Umbilical cord (tissue), 1 donor: ENCODE measurements at regions not wholly inside any gene's neighbourhood (a gene's known extent, or its start where the extent isn't known, plus 50 kb on each side); places are given as distances from the start of the nearest gene placed in this dataset.

Source experiments
- DNase-seq: peaks from one replicate; pipeline ENCODE4 v3.0.0-alpha.2; 2015; ENCODE audit warnings: low spot score

DNA sequence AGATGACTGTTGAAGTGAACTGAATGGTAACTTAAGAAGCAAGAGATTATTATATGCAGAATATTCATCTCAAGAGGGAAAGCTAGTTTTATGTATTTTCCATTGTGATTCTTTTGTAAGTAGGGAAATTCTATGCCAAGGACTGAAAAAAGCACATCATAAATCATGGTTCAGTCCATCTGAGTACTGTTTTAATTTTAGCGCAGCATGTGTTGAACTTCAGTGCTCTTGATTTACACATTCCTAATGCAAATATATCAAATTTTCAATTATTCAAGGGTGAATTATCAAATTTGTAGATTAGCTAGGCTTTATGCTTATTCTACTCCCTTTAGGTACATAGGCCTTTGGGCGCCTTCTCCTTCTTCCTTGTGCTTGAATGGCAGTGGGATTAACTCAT is 50.3 kb upstream of the TCF12 start:
- DNase-seq: no peak

DNA sequence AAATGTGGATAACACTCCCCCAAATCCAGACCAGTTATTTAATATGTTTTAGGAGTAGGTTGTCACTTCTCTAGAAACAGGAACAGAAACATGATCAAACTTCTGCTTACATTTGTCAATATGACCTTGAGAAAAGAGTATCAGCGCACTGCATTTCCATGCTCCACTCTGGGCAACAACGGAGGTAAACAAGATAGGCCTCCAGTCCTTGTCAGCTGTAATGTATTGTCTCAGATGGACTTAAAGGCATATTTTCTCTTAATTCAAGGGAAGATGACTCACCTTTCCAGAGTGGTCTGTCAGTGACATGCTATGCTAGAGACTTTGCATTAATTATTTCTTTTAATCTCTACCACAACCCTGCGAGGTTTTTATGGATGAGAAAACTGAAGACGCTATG is 51.6 kb upstream of the TCF12 start:
- no peak for DNase-seq

DNA sequence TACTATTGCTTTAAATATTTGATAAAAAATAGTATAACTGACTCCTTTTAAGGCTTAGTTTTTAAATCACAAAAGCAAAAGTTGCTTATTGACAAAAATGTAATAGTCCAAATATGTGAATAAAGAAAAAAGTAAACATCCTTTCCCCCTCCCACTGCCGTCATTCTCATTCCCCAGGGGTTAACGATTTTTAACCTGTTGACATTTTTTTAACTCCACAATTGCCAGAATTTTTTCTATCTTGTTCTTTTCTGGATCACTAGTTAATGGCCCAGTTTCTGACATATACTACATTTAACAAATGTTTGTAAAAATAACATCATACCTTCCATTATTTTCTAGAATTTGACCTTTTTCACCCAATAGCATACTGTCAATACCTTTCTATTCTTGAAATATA is 60.6 kb upstream of the TCF12 start:
- DNase-seq: no peak

DNA sequence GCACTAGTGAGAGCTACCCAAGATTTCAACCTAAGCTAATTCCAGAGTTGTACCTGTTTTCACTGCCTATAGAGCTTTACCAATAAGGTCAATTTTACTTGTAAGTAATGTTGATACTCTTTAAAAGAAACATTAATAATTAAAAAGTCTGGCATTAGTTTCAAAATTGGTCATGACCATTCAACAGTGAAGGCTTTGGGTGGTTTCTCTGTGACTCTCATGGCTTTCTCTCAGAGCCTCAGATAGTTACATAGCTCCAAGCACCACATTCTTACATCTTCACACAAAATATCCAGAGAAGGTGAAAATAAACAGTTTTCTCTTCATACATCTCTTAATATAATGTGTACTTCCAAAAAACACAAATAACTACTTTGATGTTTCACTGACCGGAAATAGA is 61.5 kb upstream of the TCF12 start:
- DNase-seq: no peak

DNA sequence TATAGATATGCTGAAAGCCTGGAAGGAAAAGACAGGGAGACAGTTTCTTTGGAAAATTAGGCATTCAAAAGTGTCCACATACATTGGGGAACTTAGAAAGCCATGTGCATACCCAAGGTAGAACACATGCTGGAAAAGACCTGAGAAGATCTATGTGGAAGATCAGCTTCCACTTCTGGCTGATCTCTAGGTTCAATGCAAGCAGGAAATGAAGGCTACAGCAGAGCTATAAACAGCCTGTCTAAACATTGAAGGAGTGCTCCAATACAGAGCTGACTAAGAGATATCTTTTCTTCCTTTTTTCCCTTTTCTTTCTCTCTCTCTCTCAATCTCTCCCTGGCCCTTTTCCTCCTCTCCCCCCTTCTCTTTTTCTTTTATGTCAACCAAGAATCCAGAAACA is 73.6 kb upstream of the TCF12 start:
- DNase-seq: no peak

DNA sequence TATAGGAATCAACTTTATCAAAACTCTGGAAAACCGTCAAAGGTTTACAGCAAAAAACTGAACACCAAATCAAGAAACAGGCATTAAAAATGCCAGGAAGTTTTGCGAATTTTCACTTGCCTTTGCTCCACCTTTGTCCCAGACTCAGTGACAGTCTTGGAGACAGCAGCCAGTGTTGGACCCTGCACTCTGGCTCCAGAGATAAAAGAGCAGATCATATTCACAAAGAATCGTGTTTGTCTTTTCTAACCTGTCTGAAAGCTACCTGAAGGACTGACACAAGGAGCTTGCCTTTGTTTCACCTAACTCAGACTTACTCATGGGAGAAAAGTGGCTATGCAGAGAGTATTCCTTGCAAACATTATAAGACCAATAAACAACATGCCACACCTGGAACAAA is 74.0 kb upstream of the TCF12 start:
- DNase-seq: no peak

DNA sequence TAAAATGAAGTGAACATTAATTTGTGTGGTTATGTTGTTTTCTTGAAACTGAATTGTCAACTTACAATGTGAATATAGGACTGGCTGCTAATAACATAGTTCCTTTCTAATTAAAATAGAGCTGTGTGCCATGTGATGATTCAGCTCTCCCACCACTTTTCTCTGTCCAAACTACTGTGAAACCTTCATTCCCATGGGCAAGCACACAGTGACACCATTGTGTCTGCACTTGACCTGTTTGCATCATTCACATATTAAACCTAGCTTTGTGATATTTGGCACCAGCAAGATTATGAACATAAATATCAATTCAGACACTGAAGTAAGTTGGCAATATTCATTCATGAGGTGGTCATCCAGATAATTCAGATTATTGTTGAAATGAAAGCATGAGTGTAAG is 78.8 kb upstream of the TCF12 start:
- DNase-seq: no peak

DNA sequence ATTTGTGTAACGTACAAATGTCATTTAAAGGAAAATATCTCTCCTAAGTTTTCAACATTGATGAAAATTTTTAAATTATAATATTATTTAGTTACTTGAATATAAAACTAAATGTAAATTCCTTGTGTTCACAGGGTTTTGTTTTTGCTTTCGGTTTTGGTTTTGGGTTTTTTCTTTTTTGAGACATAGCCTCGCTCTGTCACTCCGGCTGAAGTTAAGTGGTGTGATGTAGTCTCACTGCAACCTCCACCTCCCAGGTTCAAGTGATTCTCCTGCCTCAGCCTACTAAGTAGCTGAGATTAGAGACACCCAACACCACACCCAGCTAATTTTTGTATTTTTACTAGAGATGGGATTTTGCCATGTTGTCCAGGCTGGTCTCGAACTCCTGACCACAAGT is 79.3 kb upstream of the TCF12 start:
- no peak for DNase-seq

DNA sequence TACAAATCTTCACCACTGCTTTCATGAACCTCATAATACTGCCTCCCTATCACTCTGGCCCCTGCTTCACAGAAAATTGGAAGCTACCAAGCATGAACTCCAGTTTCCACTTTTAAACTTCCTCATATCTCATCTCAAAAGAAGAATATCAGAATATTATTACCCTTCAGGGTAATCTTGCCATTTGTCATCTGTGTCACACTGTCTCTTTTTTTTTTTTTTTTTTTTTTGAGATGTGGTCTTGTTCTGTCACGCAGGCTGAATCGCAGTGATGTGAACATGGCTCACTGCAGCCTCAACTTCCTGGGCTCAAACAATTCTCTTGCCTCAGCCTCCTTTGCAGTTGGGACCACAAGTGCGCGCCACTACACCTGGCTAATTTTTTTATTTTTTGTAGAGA is 80.4 kb upstream of the TCF12 start:
- DNase-seq: no peak

DNA sequence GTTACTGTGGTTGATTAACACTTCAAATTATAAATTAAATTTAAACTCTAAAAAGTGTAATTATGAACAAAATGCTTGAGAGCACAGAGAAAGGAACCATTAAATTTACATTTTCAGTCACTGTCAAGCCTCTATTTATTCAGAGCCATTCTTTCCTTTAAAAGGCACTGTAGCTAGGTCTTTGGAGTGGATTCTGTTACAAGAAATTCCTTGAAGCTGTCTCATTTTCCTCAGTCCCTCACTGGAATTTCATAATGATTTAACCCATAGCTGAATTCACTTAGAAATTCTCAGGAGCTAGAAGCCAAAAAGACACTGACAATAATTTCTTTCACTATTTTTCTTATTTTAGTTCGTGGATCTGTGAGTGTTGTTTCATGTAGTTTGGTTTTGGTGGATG is 81.2 kb upstream of the TCF12 start:
- DNase-seq: peak; percentile 21

DNA sequence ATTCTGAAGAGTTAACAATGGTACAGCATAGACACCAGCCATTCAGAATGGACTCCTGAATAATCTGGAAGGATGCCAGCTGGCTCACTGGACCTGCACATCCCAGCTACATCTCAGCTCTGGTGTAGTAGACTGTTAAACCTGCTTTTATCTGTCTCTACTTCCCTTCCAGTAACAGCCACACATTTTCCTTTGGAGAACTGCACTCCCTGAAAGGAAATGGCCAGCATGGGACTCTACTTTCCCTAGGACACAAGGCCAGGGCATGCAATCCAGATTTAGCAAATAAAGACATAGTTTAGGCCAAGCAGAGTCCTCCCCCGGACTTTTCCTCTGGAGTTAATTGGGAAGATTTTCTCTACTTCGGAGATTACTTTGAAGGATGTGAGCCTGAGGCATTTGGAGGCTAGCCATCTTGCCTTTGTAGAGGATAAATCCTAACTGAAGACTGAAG is 82.7 kb upstream of the TCF12 start:
- DNase-seq: peak; percentile 18

DNA sequence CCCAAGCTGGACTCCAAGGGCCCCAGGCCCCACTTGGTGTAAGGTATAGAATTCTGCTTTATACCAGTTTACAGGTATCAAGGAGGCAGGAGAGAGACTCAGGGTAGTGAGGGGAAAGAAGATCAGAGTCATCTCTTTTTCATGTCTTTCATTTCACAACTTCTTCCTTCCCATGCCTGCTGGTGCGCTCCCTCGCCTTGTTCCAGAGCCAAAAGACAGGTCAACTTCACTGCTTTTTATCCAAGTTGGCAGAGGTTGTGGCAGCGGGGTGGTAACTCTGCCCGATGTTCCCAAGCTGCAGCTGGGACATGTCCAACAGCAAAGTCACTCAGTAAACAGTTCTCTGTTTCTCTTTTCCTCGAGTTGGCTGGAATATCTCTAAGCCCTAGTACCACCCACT is 86.3 kb upstream of the TCF12 start:
- DNase-seq: no peak

DNA sequence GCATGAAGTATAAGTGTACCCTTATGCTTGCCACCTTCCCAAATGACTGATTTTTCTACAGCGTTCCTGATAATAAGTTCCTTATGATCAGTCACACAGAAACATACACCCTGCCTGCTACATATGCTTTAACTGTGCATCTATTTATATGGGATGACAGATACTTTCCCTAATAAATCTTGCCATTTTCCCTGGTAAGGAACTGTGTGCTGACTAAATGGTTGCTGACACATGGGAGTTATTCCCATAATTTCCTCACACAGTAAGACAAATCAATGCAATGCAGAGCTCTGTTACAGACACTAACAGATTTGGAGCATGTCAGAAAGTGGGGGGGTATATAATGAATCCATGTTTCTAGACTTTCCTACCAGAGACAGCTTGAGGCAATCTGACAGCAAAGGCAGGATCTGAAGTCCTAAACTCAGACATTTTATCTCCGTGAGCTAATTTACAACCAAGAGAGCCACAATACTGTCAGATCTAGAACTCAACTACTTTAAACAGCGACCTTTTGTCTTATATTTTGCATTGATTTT is 86.9 kb upstream of the TCF12 start:
- no peak for DNase-seq

DNA sequence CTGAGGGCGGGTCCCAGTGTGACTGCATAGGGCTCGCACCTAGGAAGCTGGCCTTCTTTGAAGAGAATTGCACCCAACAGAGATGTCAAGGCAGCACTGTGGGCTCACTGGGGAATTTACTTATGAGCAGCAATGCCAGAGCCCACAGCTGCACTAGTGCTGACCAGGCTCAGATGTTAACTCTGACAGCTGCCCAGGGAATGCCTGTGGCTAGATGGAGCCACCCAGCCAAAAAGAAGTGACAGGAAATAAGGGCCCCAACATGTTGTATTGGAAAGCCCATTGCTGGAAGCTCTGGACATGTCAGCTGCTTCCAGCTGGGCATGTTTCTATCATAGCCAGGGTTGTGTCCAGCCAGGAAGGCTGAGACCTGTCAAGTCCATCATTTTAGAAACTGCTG is 90.9 kb upstream of the ZNF280D start:
- DNase-seq: no peak

DNA sequence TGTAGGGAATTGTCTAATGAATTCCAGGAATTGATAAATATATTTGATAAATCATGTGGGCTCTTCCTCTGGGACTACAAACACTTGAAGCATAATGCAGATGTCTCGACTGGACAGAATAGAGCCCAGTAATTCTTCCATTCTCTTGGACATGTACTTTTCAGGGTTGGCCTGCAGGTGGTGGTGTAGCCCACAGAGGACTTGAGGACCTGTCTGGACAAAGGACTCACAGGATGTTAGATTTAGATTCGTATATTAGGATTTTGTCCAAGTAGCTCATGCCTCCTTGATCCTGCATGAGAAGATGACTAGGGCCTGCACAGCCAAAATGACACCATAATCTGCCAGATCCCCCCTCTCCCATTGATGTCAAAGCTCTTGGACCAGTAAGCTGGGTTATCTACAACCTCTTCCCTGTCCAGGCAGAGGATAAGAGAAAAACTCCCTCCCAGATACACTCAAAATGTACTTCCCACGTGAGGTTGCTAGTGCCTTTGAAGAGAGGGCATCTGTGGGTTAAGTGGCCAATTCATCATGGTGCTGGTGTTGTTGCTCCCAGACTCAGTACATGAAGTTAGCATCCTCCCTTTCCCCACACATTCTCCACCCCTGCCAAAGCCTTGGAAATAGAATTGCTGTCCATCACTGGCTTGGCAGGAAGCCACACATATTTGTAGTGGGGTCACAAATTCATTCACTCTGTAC is 88.6 kb upstream of the ZNF280D start:
- peak; percentile 47 for DNase-seq

DNA sequence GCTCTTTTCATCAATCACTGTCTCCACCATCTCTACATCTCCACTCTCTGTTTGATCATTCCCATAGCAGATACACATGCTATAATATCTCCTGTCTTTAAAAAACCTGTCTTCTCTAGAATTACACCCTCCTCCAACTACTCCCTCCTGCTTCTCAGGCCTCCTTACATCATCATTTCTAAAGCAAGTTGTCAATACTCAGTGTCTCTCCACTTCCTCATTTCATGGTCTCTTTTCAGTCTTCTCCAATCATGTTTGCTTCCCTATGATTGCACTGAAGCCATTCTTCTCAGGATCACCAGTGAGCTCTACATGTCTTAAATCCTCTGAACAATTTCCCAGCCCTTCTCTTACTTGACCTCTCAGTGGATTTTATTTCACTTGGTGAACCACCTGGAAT is 87.0 kb upstream of the ZNF280D start:
- DNase-seq: no peak

DNA sequence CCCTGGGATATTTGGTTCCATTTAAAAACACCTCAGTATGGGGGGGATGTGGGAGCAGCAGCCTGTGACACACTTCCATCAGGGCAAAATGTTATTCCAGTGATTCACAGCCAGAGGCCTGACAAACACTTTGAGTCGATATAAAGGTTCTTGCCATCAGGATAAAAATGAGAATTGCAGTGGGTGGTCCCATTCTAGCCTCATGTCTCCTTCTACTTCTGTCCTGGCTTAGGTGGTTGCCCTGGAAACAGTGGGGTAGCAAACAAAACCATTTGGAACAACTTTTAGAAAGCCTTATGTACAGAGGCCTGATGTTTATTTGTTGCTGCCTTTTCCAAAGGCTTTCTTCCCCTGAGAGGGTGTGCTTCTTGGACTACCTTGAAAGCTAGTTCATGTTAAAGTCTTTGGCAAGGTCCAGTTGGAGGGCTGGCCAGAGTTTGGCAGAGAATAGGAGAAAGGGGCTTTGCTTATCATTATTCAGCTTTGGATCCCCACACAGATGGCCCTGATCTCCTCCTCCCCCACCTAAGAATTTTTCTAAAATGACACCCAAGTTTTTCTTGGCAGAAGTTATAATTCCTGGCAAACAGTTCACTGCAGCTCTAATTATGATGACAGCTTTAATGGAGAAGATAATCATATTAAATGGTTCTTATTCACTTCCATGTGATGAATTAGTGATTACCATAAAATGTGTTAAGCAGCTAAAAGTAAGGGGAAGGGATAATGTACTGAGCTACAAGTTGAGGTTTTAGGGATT is 84.2 kb upstream of the ZNF280D start:
- DNase-seq: no peak

DNA sequence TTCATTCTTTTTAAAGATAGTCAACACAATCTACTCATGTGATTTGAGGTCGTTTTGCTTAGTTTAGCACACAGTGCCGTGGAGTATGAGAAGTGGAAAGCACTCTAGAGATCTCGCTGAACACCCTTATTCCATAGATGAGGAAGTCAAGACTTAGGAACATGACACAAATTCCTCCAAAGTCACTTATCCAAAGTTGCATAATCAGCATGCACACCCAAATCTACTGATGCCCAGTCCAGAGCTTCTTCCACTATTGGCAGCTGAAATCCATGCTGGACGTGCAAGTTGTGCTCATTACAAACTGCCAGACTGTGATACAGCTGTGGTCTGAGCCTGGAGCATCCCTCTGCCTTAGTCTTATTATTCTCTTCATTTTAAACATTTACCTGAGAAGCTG is 83.5 kb upstream of the ZNF280D start:
- DNase-seq: no peak

DNA sequence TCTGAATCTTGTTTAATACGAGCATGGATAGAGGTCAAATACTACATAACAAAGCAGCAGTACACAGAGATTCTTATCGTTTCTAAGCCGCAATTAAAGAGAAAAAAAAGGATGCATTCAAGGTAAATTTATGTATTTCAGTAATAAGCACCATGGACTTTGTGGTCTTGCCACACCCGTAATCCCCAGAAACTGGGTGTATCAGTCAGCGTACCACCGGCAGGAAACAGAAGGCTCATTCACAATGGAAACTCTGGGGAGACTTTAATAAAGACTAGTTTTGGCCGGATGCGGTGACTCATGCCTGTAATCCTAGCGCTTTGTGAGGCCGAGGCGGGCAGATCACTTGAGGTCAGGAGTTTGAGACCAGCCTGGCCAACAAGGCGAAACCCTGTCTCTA is 81.9 kb upstream of the ZNF280D start:
- no peak for DNase-seq

DNA sequence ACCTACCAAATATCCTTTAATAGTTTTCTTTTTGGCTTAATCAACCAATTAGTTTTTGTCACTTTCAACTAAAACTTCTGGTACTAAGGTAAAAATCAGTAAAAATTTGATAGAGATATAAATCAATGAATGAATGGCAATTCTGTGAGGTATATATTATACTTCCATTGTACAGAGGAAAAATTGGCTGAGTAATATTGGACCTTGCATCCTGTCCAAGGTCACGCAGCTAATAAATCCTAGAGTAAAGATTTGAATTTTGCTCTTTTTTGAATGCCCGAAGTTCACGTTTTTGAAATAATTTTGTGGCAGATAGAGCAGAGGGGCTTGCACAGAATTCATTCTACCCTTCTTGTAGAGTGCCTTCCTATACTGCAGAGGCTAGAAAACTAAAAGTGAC is 81.1 kb upstream of the ZNF280D start:
- no peak for DNase-seq

DNA sequence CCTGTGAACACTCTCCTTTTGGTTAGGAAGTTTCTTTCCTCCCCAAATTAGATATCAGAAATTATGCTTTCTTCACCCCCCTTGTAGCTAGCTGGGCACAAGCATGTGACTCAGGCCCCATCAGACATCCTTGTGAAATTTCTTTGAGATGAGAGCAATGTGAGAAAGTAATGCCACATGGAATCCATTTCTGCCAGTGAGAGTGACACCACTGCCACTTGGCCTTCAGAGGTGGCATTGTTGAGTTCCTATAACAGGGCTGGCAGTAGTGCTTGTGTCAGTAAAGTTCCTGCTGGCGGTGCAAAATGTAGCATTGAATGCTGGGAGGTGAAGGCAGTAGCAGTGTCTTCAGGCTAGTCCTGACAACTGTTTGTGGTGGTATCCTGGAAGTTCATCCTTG is 80.7 kb upstream of the ZNF280D start:
- no peak for DNase-seq

DNA sequence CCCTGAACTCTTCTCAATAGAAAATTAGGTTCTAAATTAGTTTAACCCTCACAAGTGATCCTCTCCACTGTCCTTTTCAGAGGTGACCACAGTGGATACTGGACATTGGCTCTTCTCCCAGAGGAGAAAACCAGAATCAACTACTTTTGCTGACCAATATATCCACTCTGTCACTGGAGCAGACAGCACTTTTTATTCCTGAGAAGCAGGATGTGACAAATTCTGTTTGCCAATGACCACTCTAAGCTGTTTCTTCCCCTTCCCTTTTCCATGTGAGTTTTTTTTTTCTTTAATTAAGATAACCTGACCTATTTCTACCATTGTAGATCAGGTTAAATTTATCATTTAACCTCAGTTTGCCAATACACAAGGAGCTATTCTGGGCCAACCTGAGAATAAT is 79.7 kb upstream of the ZNF280D start:
- no peak for DNase-seq

DNA sequence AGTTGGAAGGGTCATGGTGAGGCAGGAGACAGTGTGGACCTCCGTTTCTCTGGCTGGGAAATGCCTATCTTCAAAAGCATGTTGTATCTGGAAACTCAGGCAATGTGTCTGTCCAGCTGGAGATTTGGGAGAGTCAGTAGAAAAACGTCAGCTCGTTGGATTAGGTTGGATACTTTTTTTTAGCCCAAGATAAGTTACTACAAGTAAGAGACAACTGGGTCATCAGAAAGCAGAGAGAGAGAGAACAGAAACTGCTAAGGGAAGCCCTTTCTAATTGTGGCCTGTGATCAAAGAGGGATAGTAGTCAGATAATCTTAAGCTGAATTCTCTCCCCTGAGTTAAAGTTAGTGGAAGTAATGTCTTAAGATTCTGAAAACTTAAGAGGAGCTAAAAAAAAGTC is 78.9 kb upstream of the ZNF280D start:
- DNase-seq: peak; percentile 74
